ENCODE measurements at regions not wholly inside any gene's neighbourhood (a gene's known extent, or its start where the extent isn't known, plus 50 kb on each side); places are given as distances from the start of the nearest gene placed in this dataset.
"Not testable (repeated sequence)": the region's sequence is repeated elsewhere in the genome, so short reads cannot be mapped to it uniquely, and the experiment has no call there.

DNA sequence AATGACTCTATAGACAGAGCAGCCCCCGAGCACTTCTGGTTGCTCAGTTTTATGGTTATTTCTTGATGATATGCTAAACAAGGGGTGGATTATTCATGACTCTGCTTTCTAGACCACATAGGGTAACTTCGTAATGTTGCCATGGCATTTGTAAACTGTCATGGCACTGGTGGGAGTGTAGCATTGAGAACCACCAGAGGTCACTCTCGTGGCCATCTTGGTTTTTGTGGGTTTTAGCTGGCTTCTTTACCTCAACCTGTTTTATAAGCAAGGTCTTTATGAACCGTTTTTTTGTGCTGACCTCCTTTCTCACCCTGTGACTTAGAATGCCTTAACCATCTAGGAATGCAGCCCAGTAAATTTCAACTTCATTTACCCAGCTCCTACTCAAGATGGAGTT lies 1036.2 kb upstream of the FLRT2 start:
- Mint-ChIP-seq H3K27ac (ENCODE audit: unreplicated experiment) (no peak overlapping the region), H3K27me3 (ENCODE audit: insufficient read depth, unreplicated experiment) (no peaks in the 10 kb centered on the region), H3K9me3 (ENCODE audit: unreplicated experiment) (no peaks in the 10 kb centered on the region), H3K4me1 (ENCODE audit: low read depth, unreplicated experiment) (no peaks in the 10 kb centered on the region), H3K36me3 (ENCODE audit: insufficient read depth, unreplicated experiment) (no peaks in the 10 kb centered on the region), H3K4me3 (ENCODE audit: unreplicated experiment) (no peak overlapping the region)
- Histone ChIP-seq H3K36me3 (ENCODE audit: control insufficient read depth, insufficient read depth, low read length) (no peaks in the 10 kb centered on the region), H3K27me3 (replicated peaks; ENCODE audit: control insufficient read depth, insufficient read depth, low read length) (no peaks in the 10 kb centered on the region), H3K4me1 (no peaks in the 10 kb centered on the region), H3K9me3 (no peaks in the 10 kb centered on the region), H3K4me3 (ENCODE audit: low read depth, low read length) (no peak overlapping the region)
- BruUV-seq (replicated peaks) = no TSS peak
- no peak for DNase-seq
- intact Hi-C loops (cut with micrococcal nuclease; ENCODE audit: unreplicated experiment) = no loop called here
- TF ChIP-seq, protein P1, sequence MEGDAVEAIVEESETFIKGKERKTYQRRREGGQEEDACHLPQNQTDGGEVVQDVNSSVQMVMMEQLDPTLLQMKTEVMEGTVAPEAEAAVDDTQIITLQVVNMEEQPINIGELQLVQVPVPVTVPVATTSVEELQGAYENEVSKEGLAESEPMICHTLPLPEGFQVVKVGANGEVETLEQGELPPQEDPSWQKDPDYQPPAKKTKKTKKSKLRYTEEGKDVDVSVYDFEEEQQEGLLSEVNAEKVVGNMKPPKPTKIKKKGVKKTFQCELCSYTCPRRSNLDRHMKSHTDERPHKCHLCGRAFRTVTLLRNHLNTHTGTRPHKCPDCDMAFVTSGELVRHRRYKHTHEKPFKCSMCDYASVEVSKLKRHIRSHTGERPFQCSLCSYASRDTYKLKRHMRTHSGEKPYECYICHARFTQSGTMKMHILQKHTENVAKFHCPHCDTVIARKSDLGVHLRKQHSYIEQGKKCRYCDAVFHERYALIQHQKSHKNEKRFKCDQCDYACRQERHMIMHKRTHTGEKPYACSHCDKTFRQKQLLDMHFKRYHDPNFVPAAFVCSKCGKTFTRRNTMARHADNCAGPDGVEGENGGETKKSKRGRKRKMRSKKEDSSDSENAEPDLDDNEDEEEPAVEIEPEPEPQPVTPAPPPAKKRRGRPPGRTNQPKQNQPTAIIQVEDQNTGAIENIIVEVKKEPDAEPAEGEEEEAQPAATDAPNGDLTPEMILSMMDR (IDR thresholded peaks at IDR 0.05; ENCODE audit: insufficient read depth in 1 of 2, low read depth in 1 of 2, low read length in 1 of 2, severe bottlenecking in 1 of 2, unreplicated experiment in 1 of 2) = no peak
- POLR2A ChIA-PET = no interaction called here
- CTCF ChIA-PET = no interaction called here

- TF ChIP-seq, protein P1 (IDR thresholded peaks at IDR 0.05; ENCODE audit: insufficient read depth in 1 of 2, low read depth in 1 of 2, low read length in 1 of 2, severe bottlenecking in 1 of 2, unreplicated experiment in 1 of 2) = no peak
- Histone ChIP-seq H3K27me3 (replicated peaks; ENCODE audit: control insufficient read depth, insufficient read depth, low read length) (no peaks in the 10 kb centered on the region), H3K4me3 (ENCODE audit: low read depth, low read length) (no peak overlapping the region), H3K4me1 (no peaks in the 10 kb centered on the region), H3K9me3 (no peaks in the 10 kb centered on the region), H3K36me3 (ENCODE audit: control insufficient read depth, insufficient read depth, low read length) (no peaks in the 10 kb centered on the region)
- H3K36me3 Mint-ChIP-seq (ENCODE audit: insufficient read depth, unreplicated experiment) = no peaks in the 10 kb centered on the region
- no peaks in the 10 kb centered on the region for H3K27me3 Mint-ChIP-seq (ENCODE audit: insufficient read depth, unreplicated experiment)
- ChIA-PET CTCF (no interaction called here), POLR2A (no interaction called here)
- no peak for DNase-seq
- H3K27ac Mint-ChIP-seq (ENCODE audit: unreplicated experiment) = no peak overlapping the region
- no peaks in the 10 kb centered on the region for H3K9me3 Mint-ChIP-seq (ENCODE audit: unreplicated experiment)
- intact Hi-C loops (cut with micrococcal nuclease; ENCODE audit: unreplicated experiment) = no loop called here
- H3K4me3 Mint-ChIP-seq (ENCODE audit: unreplicated experiment) = no peak overlapping the region
- no peaks in the 10 kb centered on the region for H3K4me1 Mint-ChIP-seq (ENCODE audit: low read depth, unreplicated experiment)
- no TSS peak for BruUV-seq (replicated peaks)
Observed at GRCh38 chr14:84496677-84497076, 1033.3 kb upstream of the FLRT2 start.

- H3K27me3 Mint-ChIP-seq (ENCODE audit: insufficient read depth, unreplicated experiment); H3K4me1 ChIP-seq; H3K36me3 ChIP-seq (ENCODE audit: control insufficient read depth, insufficient read depth, low read length); H3K4me3 ChIP-seq (ENCODE audit: low read depth, low read length); DNase-seq; H3K9me3 ChIP-seq; H3K27ac Mint-ChIP-seq (ENCODE audit: unreplicated experiment); CTCF ChIA-PET; POLR2A ChIA-PET; H3K36me3 Mint-ChIP-seq (ENCODE audit: insufficient read depth, unreplicated experiment); BruUV-seq (replicated peaks); H3K4me3 Mint-ChIP-seq (ENCODE audit: unreplicated experiment); intact Hi-C loops (cut with micrococcal nuclease; ENCODE audit: unreplicated experiment); H3K4me1 Mint-ChIP-seq (ENCODE audit: low read depth, unreplicated experiment); H3K27me3 ChIP-seq (replicated peaks; ENCODE audit: control insufficient read depth, insufficient read depth, low read length): not testable (repeated sequence)
- H3K9me3 Mint-ChIP-seq (ENCODE audit: unreplicated experiment) = peaks cover 26% of the 10 kb centered on the region
Observed at GRCh38 chr14:84512823-84513222, 1017.1 kb upstream of the FLRT2 start.

- TF ChIP-seq, protein P1 (IDR thresholded peaks at IDR 0.05; ENCODE audit: insufficient read depth in 1 of 2, low read depth in 1 of 2, low read length in 1 of 2, severe bottlenecking in 1 of 2, unreplicated experiment in 1 of 2) = no peak
- no TSS peak for BruUV-seq (replicated peaks)
- Histone ChIP-seq H3K4me1 (no peaks in the 10 kb centered on the region), H3K9me3 (no peaks in the 10 kb centered on the region), H3K36me3 (ENCODE audit: control insufficient read depth, insufficient read depth, low read length) (no peaks in the 10 kb centered on the region), H3K27me3 (replicated peaks; ENCODE audit: control insufficient read depth, insufficient read depth, low read length) (no peaks in the 10 kb centered on the region), H3K4me3 (ENCODE audit: low read depth, low read length) (no peak overlapping the region)
- Mint-ChIP-seq H3K4me1 (ENCODE audit: low read depth, unreplicated experiment) (no peaks in the 10 kb centered on the region), H3K27ac (ENCODE audit: unreplicated experiment) (no peak overlapping the region), H3K4me3 (ENCODE audit: unreplicated experiment) (no peak overlapping the region), H3K36me3 (ENCODE audit: insufficient read depth, unreplicated experiment) (no peaks in the 10 kb centered on the region), H3K27me3 (ENCODE audit: insufficient read depth, unreplicated experiment) (no peaks in the 10 kb centered on the region), H3K9me3 (ENCODE audit: unreplicated experiment) (peaks cover 18% of the 10 kb centered on the region)
- intact Hi-C loops (cut with micrococcal nuclease; ENCODE audit: unreplicated experiment) = no loop called here
- no peak for DNase-seq
- ChIA-PET POLR2A (no interaction called here), CTCF (no interaction called here)
Observed at GRCh38 chr14:84519836-84520235, 1010.1 kb upstream of the FLRT2 start.

All from Caco-2 (cell line).